ENCODE measurements at regions not wholly inside any gene's neighbourhood (a gene's known extent, or its start where the extent isn't known, plus 50 kb on each side); places are given as distances from the start of the nearest gene placed in this dataset.
A peak's percentile ranks its signal among the peaks of the same experiment; 100 is the strongest.

DNA sequence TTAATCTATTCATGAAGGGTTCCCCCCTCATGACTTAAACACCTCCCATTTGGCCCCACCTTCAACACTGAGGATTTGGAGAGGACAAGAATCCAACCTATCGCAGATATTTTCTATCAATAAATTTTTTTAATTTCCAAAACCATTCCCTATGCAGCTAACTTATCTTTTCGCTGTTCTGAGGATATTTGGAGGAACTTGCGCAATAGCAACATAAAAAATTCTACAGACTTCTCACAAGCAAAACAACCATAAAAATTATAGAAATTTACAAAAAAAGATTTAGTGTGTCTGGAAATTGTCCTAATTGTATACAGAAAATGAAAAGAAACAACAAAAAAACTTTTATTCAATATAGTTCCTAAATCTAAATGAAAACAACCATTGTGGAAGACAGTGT lies 1472.7 kb upstream of the ZEB2 start:
- Histone ChIP-seq H2AFZ (ENCODE audit: low read depth, low read length) (no peak overlapping the region), H3K4me1 (ENCODE audit: insufficient read depth, low read length) (no peaks in the 10 kb centered on the region), H3K27ac (ENCODE audit: low read depth, low read length) (no peak overlapping the region), H3K79me2 (ENCODE audit: insufficient read depth, low read length) (no peaks in the 10 kb centered on the region), H3K4me2 (ENCODE audit: low read length) (no peak overlapping the region), H3K36me3 (ENCODE audit: insufficient read depth, low read length) (no peaks in the 10 kb centered on the region), H3K9ac (ENCODE audit: low read length) (no peak overlapping the region), H3K27me3 (ENCODE audit: insufficient read depth, low read length) (no peaks in the 10 kb centered on the region), H3K4me3 (ENCODE audit: insufficient read depth, low read depth, low read length) (no peak overlapping the region), H3K9me3 (ENCODE audit: insufficient read depth, low read depth, low read length) (peaks cover 2% of the 10 kb centered on the region), H4K20me1 (ENCODE audit: insufficient read depth, low read length) (no peaks in the 10 kb centered on the region)
- Mint-ChIP-seq H3K36me3 (ENCODE audit: low read depth, unreplicated experiment) (no peaks in the 10 kb centered on the region), H3K27ac (ENCODE audit: unreplicated experiment) (no peak overlapping the region), H3K9me3 (ENCODE audit: unreplicated experiment) (peaks cover 7% of the 10 kb centered on the region), H3K27me3 (ENCODE audit: low read depth, unreplicated experiment) (no peaks in the 10 kb centered on the region), H3K4me3 (ENCODE audit: unreplicated experiment) (no peak overlapping the region), H3K4me1 (ENCODE audit: low read depth, unreplicated experiment) (no peaks in the 10 kb centered on the region)
- TF ChIP-seq, protein P1, sequence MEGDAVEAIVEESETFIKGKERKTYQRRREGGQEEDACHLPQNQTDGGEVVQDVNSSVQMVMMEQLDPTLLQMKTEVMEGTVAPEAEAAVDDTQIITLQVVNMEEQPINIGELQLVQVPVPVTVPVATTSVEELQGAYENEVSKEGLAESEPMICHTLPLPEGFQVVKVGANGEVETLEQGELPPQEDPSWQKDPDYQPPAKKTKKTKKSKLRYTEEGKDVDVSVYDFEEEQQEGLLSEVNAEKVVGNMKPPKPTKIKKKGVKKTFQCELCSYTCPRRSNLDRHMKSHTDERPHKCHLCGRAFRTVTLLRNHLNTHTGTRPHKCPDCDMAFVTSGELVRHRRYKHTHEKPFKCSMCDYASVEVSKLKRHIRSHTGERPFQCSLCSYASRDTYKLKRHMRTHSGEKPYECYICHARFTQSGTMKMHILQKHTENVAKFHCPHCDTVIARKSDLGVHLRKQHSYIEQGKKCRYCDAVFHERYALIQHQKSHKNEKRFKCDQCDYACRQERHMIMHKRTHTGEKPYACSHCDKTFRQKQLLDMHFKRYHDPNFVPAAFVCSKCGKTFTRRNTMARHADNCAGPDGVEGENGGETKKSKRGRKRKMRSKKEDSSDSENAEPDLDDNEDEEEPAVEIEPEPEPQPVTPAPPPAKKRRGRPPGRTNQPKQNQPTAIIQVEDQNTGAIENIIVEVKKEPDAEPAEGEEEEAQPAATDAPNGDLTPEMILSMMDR (IDR thresholded peaks at IDR 0.05; ENCODE audit: insufficient read depth, low read depth, low read length) = no peak
- no peak for TF ChIP-seq EZH2 (IDR thresholded peaks at IDR 0.05; ENCODE audit: insufficient read depth, low read length)
- DNase-seq (ENCODE audit: low read depth) (no peak), FAIRE-seq (no peak)

DNA sequence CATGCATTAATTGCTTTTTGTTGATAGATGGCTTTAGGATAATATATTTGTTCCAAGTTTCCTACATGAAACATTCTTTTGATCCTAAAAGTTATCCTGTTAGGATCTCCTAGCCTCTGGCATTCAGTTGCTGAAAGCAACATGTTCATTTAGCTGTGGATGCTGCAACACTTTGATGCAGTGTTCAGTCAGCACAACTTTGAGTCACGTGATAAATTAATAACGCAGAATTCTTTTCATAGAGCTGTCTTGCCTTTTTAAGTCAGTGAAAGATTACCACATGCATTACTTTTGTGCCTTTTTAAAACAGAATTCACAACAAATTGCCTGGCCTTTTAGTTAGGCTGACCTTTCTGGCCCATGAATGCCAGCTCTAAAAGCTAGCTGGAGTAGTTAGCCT lies 1467.9 kb upstream of the ZEB2 start:
- Mint-ChIP-seq H3K4me1 (ENCODE audit: low read depth, unreplicated experiment) (no peaks in the 10 kb centered on the region), H3K9me3 (ENCODE audit: unreplicated experiment) (peaks cover 2% of the 10 kb centered on the region), H3K36me3 (ENCODE audit: low read depth, unreplicated experiment) (no peaks in the 10 kb centered on the region), H3K27me3 (ENCODE audit: low read depth, unreplicated experiment) (no peaks in the 10 kb centered on the region), H3K4me3 (ENCODE audit: unreplicated experiment) (no peak overlapping the region), H3K27ac (ENCODE audit: unreplicated experiment) (no peak overlapping the region)
- no peak overlapping the region for H2AFZ ChIP-seq (ENCODE audit: low read depth, low read length)
- H3K4me1 ChIP-seq (ENCODE audit: insufficient read depth, low read length) = no peaks in the 10 kb centered on the region
- no peak overlapping the region for H3K4me2 ChIP-seq (ENCODE audit: low read length)
- DNase-seq (ENCODE audit: low read depth) (peak; percentile 29), FAIRE-seq (no peak)
- H3K27me3 ChIP-seq (ENCODE audit: insufficient read depth, low read length) = no peaks in the 10 kb centered on the region
- TF ChIP-seq, protein P1 (IDR thresholded peaks at IDR 0.05; ENCODE audit: insufficient read depth, low read depth, low read length) = no peak
- TF ChIP-seq EZH2 (IDR thresholded peaks at IDR 0.05; ENCODE audit: insufficient read depth, low read length) = no peak
- H3K79me2 ChIP-seq (ENCODE audit: insufficient read depth, low read length) = no peaks in the 10 kb centered on the region
- H3K27ac ChIP-seq (ENCODE audit: low read depth, low read length) = no peak overlapping the region
- H3K9ac ChIP-seq (ENCODE audit: low read length) = no peak overlapping the region
- H3K4me3 ChIP-seq (ENCODE audit: insufficient read depth, low read depth, low read length) = no peak overlapping the region
- no peaks in the 10 kb centered on the region for H3K36me3 ChIP-seq (ENCODE audit: insufficient read depth, low read length)
- H3K9me3 ChIP-seq (ENCODE audit: insufficient read depth, low read depth, low read length) = no peaks in the 10 kb centered on the region
- no peaks in the 10 kb centered on the region for H4K20me1 ChIP-seq (ENCODE audit: insufficient read depth, low read length)

DNA sequence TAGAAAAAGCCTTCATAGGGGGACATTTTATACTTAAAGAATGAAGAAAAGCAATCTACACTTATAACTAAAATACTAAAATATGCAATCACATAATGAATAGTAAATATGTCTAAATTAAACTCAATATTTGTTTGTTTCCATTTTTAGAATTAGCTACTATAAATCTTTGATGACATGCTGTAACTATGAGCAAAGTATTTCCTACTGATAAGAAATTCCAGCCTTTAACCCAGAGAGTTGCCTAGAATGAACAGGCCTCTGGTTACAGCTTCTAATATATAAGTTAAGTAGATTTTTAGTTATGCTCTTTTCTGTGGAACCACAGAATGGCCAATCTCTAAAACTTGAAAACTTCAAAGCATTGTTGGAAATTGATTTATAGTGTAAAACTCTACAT lies 1465.6 kb upstream of the ZEB2 start:
- Mint-ChIP-seq H3K27ac (ENCODE audit: unreplicated experiment) (no peak overlapping the region), H3K4me3 (ENCODE audit: unreplicated experiment) (no peak overlapping the region), H3K9me3 (ENCODE audit: unreplicated experiment) (no peaks in the 10 kb centered on the region), H3K27me3 (ENCODE audit: low read depth, unreplicated experiment) (no peaks in the 10 kb centered on the region), H3K4me1 (ENCODE audit: low read depth, unreplicated experiment) (no peaks in the 10 kb centered on the region), H3K36me3 (ENCODE audit: low read depth, unreplicated experiment) (no peaks in the 10 kb centered on the region)
- no peaks in the 10 kb centered on the region for H3K79me2 ChIP-seq (ENCODE audit: insufficient read depth, low read length)
- no peaks in the 10 kb centered on the region for H4K20me1 ChIP-seq (ENCODE audit: insufficient read depth, low read length)
- H3K9me3 ChIP-seq (ENCODE audit: insufficient read depth, low read depth, low read length) = no peaks in the 10 kb centered on the region
- no peaks in the 10 kb centered on the region for H3K36me3 ChIP-seq (ENCODE audit: insufficient read depth, low read length)
- H3K4me2 ChIP-seq (ENCODE audit: low read length) = no peak overlapping the region
- no peaks in the 10 kb centered on the region for H3K27me3 ChIP-seq (ENCODE audit: insufficient read depth, low read length)
- H3K4me3 ChIP-seq (ENCODE audit: insufficient read depth, low read depth, low read length) = no peak overlapping the region
- H3K4me1 ChIP-seq (ENCODE audit: insufficient read depth, low read length) = no peaks in the 10 kb centered on the region
- FAIRE-seq (no peak), DNase-seq (ENCODE audit: low read depth) (no peak)
- no peak overlapping the region for H2AFZ ChIP-seq (ENCODE audit: low read depth, low read length)
- H3K9ac ChIP-seq (ENCODE audit: low read length) = no peak overlapping the region
- TF ChIP-seq, protein P1 (IDR thresholded peaks at IDR 0.05; ENCODE audit: insufficient read depth, low read depth, low read length) = no peak
- TF ChIP-seq EZH2 (IDR thresholded peaks at IDR 0.05; ENCODE audit: insufficient read depth, low read length) = no peak
- no peak overlapping the region for H3K27ac ChIP-seq (ENCODE audit: low read depth, low read length)

Data from astrocyte (in vitro differentiated cells and primary cell).